HepG2 (cell line): ENCODE measurements at regions not wholly inside any gene's neighbourhood (a gene's known extent, or its start where the extent isn't known, plus 50 kb on each side); places are given as distances from the start of the nearest gene placed in this dataset.

Source experiments
- ATAC-seq: fragments of 200-7000 bp; cut with Tn5 transposase; 3 replicates; pipeline ENCODE4 v1.9.1; 2020; ENCODE audit warnings: mild to moderate bottlenecking, moderate library complexity
- BruUV-seq: library from RNA; stranded (reverse); fragments of 400-500 nt; replicated peaks from 2 replicates; lab custom pipeline; 2021; lab: Mats Ljungman, UMichigan
- CTCF ChIA-PET: fragments of 300-600 bp; formaldehyde crosslinking; extraction: SDS; loops from one replicate; lab custom pipeline; 2021; ENCODE audit warnings: low total read pairs, inconsistent platforms, low intra/inter-chr PET ratio; lab: Yijun Ruan, JAX
- POLR2A ChIA-PET: fragments of 350-600 bp; sonication (Branson Sonifier 250); formaldehyde crosslinking; loops from one replicate; lab custom pipeline; 2020; ENCODE audit warnings: antibody characterized with exemption, inconsistent platforms; lab: Yijun Ruan, JAX
- DNase-seq: peaks from one replicate; pipeline ENCODE4 v3.0.0-alpha.2; 2015; ENCODE audit warnings: low spot score
- FAIRE-seq: peaks from 3 replicates; lab custom pipeline; 2011; peaks lifted over from hg19 to GRCh38; lab: Jason Lieb, UNC
- H2AFZ ChIP-seq: one replicate; pipeline ENCODE4 v1.6.1; 2011; ENCODE audit warnings: low read length, inconsistent platforms
- H3K27ac ChIP-seq: fragments of 300-600 bp; 3 replicates; pipeline ENCODE4 v1.8.0; 2011; ENCODE audit warnings: mixed run types, mild to moderate bottlenecking, mixed read lengths, low read length, inconsistent platforms; ENCODE audit not compliant: insufficient read depth; ENCODE audit errors: extremely low read length
- H3K27me3 ChIP-seq, 2 experiments: fragments of 200-600 bp in 1 of 2; 2 replicates in 1 of 2; 3 replicates in 1 of 2; pipeline versions ENCODE4 v1.6.0 to v1.8.0; 2011; ENCODE audit warnings: low read length in 2 of 2, mild to moderate bottlenecking in 2 of 2, moderate library complexity in 2 of 2, inconsistent platforms in 1 of 2; ENCODE audit not compliant: insufficient read depth in 2 of 2, control insufficient read depth in 1 of 2
- H3K36me3 ChIP-seq, 2 experiments: fragments of 200-600 bp in 1 of 2; replicated peaks in 1 of 2; 2 replicates in 1 of 2; 3 replicates in 1 of 2; pipeline versions ENCODE4 v1.5.1 to v1.8.0; 2011; ENCODE audit warnings: low read length in 2 of 2, inconsistent platforms in 1 of 2; ENCODE audit not compliant: insufficient read depth in 2 of 2, control insufficient read depth in 1 of 2
- H3K4me1 ChIP-seq: 2 replicates; pipeline ENCODE4 v1.5.1; 2012; ENCODE audit warnings: low read length, inconsistent platforms; ENCODE audit not compliant: insufficient read depth
- H3K4me2 ChIP-seq: 2 replicates; pipeline ENCODE4 v1.6.0; 2011; ENCODE audit warnings: low read depth, low read length, inconsistent platforms
- H3K4me3 ChIP-seq, 3 experiments: fragments of 200-600 bp in 1 of 3; sonication (generic), shearing (Covaris generic) in 1 of 3; replicated peaks in 1 of 3; 2 replicates each; pipeline ENCODE4 v1.5.1; 2011 to 2016; ENCODE audit warnings: low read length in 3 of 3, inconsistent platforms in 2 of 3, low read depth in 2 of 3, mild to moderate bottlenecking in 2 of 3, control low read depth in 1 of 3, mixed read lengths in 1 of 3; ENCODE audit not compliant: insufficient read depth in 1 of 3
- H3K79me2 ChIP-seq: one replicate; pipeline ENCODE4 v1.6.1; 2011; ENCODE audit warnings: low read length, inconsistent platforms; ENCODE audit not compliant: insufficient read depth
- H3K9ac ChIP-seq: 2 replicates; pipeline ENCODE4 v1.6.0; 2011; ENCODE audit warnings: mild to moderate bottlenecking, low read depth, low read length, inconsistent platforms; ENCODE audit not compliant: insufficient read depth
- H3K9me3 ChIP-seq: 2 replicates; pipeline ENCODE4 v1.5.1; 2012; ENCODE audit warnings: mild to moderate bottlenecking, low read length
- H4K20me1 ChIP-seq: 2 replicates; pipeline ENCODE4 v1.6.0; 2011; ENCODE audit warnings: inconsistent platforms, mild to moderate bottlenecking, low read length, moderate library complexity; ENCODE audit not compliant: insufficient read depth
- CBX1 ChIP-seq: IDR thresholded peaks from one replicate; pipeline ENCODE4 v1.6.1; 2016; ENCODE audit warnings: antibody characterized with exemption, low read depth
- FOXK1 ChIP-seq: sonication (generic); formaldehyde crosslinking; IDR thresholded peaks from 2 replicates; pipeline ENCODE4 v1.4.0; 2020; ENCODE audit warnings: low read depth, missing genetic modification reagents, borderline replicate concordance
- MXD3 ChIP-seq: IDR thresholded peaks from 2 replicates; pipeline ENCODE4 v1.6.1; 2016; ENCODE audit warnings: mild to moderate bottlenecking, missing biosample characterization, missing genetic modification reagents
- MXI1 ChIP-seq: IDR thresholded peaks from 3 replicates; pipeline ENCODE4 v1.6.1; 2012; ENCODE audit warnings: low read depth, low read length, inconsistent platforms, borderline replicate concordance
- RCOR2 ChIP-seq: IDR thresholded peaks from 2 replicates; pipeline ENCODE4 v1.6.1; 2016; ENCODE audit warnings: missing biosample characterization, missing genetic modification reagents
- SIX1 ChIP-seq: sonication (generic); formaldehyde crosslinking; IDR thresholded peaks from 2 replicates; pipeline ENCODE4 v1.4.0; 2020; ENCODE audit warnings: missing genetic modification reagents, borderline replicate concordance
- TARDBP ChIP-seq: sonication (generic); formaldehyde crosslinking; IDR thresholded peaks from 2 replicates; pipeline ENCODE4 v1.8.0; 2022; ENCODE audit warnings: mild to moderate bottlenecking, missing genetic modification reagents
- TOE1 ChIP-seq: sonication (generic); formaldehyde crosslinking; IDR thresholded peaks from 2 replicates; pipeline ENCODE4 v1.4.0; 2020; ENCODE audit warnings: mild to moderate bottlenecking, missing genetic modification reagents
- ZNF138 ChIP-seq: sonication (generic); formaldehyde crosslinking; IDR thresholded peaks from 2 replicates; pipeline ENCODE4 v1.5.0; 2020; ENCODE audit warnings: mild to moderate bottlenecking, low read depth, missing genetic modification reagents
- ZNF33B ChIP-seq: sonication (generic); formaldehyde crosslinking; IDR thresholded peaks from 2 replicates; pipeline ENCODE4 v1.5.1; 2020; ENCODE audit warnings: mild to moderate bottlenecking, missing genetic modification reagents
- ZNF34 ChIP-seq: sonication (generic); formaldehyde crosslinking; IDR thresholded peaks from 2 replicates; pipeline ENCODE4 v1.4.0; 2020; ENCODE audit warnings: mild to moderate bottlenecking, missing genetic modification reagents, borderline replicate concordance
- ZNF569 ChIP-seq: sonication (generic); formaldehyde crosslinking; IDR thresholded peaks from 2 replicates; pipeline ENCODE4 v1.5.0; 2020; ENCODE audit warnings: mild to moderate bottlenecking, missing genetic modification reagents, moderate library complexity, borderline replicate concordance
- ZNF782 ChIP-seq: sonication (generic); formaldehyde crosslinking; IDR thresholded peaks from 2 replicates; pipeline ENCODE4 v1.4.0; 2020; ENCODE audit warnings: missing genetic modification reagents, mild to moderate bottlenecking, borderline replicate concordance
- in situ Hi-C: cut with HindIII; loops from 2 replicates; pipeline ENCODE4 v1.10.0; 2017; ENCODE audit warnings: low pct_unique_long_range_greater_than_20kb; ENCODE audit not compliant: extremely low pct_ligation_motif_present
- intact Hi-C: fragments of 100-400 bp; cut with micrococcal nuclease; formaldehyde crosslinking; loops from one replicate; pipeline ENCODE4 v1.10.0; 2022; ENCODE audit not compliant: unreplicated experiment

GRCh38 chr13:90787007-90787406 is 560.5 kb upstream of the MIR17HG start:
- Histone ChIP-seq H3K9me3 (no peaks in the 10 kb centered on the region), H3K27me3 (no peaks in the 10 kb centered on the region), H3K36me3 (no peaks in the 10 kb centered on the region), H3K4me2 (no peak overlapping the region), H3K27ac (no peak overlapping the region), H3K4me3 (no peak overlapping the region), H3K9ac (no peak overlapping the region), H4K20me1 (no peaks in the 10 kb centered on the region), H3K4me1 (no peaks in the 10 kb centered on the region), H3K79me2 (no peaks in the 10 kb centered on the region), H2AFZ (no peak overlapping the region)
- ChIA-PET CTCF (no interaction called here), POLR2A (no interaction called here)
- BruUV-seq = no TSS peak
- in situ Hi-C loops = no loop called here
- intact Hi-C loops = no loop called here
- no peak for FAIRE-seq
- no peak for ATAC-seq
- no peak for DNase-seq
- TF ChIP-seq ZNF33B = no peak
- no peak for TF ChIP-seq TOE1 (CRISPR knock-in tag)
- TF ChIP-seq MXD3 (CRISPR knock-in tag) = no peak
- TF ChIP-seq SIX1 (CRISPR knock-in tag) = no peak
- TF ChIP-seq ZNF34 (CRISPR knock-in tag) = no peak
- TF ChIP-seq TARDBP (CRISPR knock-in tag) = no peak
- no peak for TF ChIP-seq CBX1
- no peak for TF ChIP-seq ZNF138 (CRISPR knock-in tag)
- TF ChIP-seq ZNF569 = no peak
- no peak for TF ChIP-seq ZNF782 (CRISPR knock-in tag)
- TF ChIP-seq RCOR2 (CRISPR knock-in tag) = no peak
- TF ChIP-seq FOXK1 = no peak
- no peak for TF ChIP-seq MXI1
